ENCODE measurements at regions not wholly inside any gene's neighbourhood (a gene's known extent, or its start where the extent isn't known, plus 50 kb on each side); places are given as distances from the start of the nearest gene placed in this dataset.
"Not testable (repeated sequence)": the region's sequence is repeated elsewhere in the genome, so short reads cannot be mapped to it uniquely, and the experiment has no call there.

DNA sequence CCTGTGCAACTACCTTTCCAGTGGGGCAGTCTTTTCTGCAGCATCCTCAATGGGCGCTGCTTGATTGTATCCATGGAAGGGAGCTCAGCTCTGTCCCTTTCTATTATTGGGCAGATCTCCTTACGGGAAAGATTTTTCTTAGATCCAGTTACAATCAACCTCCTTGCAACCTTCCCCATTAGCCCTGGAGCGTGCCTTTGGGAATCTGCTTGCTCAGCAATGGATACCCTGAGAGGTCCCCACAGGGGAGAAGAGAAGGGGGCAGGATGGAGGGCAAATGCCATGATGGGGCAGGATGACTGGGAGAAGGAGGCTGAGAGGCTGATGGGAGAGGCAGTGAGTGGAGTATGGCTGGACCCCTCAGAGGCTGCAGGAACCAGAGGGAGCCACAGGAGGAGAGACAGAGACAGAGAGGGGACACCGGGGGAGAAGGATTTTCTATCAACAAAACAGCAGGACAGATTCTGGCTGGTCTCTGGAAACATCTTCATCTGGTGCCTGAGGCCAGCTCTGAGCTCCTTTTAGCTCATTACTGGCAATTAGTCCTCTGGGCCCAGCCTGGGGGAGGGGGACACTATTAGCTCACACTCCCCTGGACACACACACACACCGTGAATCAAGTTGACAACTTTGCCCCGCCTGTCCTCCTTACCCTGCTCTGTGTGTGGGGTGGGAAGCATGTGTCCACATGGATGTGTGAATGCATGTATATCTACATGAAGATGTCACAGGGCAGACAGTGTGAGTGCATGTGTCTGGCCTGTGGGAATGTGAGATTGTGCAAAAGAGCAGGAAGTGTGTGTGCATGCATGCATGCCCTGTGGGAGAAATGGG lies 80.8 kb upstream of the PAX2 start:
- no peak for DNase-seq (ENCODE audit: low read depth)

DNA sequence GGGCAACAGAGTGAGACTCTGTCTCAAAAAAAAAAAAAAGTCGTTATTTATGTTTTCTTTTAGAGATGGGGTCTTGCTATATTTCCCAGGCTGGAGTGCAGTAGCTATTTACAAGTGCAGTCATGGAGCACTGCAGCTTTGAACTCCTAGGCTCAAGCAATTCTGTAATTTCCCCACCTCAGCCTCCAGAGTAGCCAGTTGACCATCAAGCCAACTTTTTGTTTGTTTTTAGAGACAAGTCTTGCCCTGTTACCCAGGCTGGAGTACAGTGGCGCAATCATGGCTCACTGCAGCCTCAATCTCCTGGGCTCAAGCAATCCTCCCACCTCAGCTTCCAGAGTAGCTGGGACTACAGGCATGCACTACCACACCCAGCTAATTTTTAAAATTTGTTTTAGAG lies 78.7 kb upstream of the PAX2 start:
- not testable (repeated sequence) for DNase-seq (ENCODE audit: low read depth)

DNA sequence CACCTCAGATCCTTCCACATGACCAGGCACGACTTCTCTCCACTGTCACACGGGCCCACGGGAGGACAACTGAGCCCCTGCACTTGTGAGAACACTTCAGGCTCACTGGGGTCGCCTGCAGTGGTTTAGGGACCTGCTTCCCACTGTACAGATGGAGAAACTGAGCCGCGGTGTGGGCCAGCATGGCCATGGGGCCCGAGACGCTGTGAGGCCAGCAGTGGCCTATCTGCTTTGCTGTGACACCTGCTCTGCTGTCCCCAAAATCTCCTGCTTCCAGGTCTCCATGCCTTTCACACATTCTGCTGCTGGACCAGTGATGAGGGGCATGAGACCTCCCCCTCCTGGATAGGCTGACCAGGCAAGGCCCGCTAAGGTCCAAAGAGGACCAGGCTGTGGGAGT lies 75.8 kb upstream of the PAX2 start:
- DNase-seq (ENCODE audit: low read depth), result no peak

DNA sequence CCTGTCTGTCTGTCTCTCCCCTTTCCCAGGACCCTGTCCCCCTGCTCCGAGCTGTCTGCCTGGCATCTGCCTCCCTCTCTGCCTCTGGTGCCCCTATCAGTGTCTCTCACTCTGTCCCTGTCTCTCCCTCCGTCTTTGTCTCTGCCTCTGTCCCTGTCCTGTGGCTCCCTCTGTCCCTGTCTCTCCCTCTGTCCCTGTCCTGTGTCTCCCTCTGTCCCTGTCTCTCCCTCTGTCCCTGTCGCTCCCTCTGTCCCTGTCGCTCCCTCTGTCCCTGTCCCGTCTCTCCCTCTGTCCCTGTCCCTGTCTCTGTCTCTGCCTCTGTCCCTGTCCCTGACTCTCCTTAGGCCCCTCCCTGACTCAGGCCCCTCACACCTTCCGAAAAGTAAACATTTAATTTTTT lies 75.0 kb upstream of the PAX2 start:
- no peak for DNase-seq (ENCODE audit: low read depth)

DNA sequence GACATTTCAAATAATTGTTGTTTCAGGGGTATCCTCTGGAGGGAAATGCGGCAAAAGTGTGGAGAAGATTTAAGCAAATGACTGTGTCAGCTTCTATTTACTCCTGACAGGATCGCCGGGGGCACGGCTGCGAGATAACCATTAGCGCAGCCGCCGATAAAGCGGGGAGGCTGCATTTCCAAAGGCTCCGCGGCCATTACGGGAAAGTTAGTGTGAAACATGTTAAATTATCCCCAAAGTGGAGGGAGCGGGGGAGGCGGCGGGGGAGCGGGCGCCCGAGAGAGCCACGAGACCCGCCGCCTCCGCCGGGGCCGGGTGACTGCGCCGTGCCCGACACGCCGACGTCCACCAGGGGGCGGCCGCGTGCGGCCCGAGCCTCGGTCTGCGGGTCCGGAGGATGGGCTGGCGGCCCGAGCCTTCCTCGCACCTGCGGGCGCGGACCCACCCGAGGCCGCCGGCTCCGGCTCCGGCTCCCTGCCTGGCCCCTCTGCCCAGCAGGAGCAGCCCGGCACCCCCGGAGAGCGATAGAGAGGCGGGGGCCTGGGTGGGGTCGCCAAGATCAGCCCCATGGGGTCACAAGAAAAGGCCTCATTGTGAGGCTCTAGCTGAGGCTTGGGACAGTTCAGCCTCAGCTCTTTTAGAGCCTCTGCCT lies 74.4 kb upstream of the PAX2 start:
- DNase-seq (ENCODE audit: low read depth), result peak; percentile 54

DNA sequence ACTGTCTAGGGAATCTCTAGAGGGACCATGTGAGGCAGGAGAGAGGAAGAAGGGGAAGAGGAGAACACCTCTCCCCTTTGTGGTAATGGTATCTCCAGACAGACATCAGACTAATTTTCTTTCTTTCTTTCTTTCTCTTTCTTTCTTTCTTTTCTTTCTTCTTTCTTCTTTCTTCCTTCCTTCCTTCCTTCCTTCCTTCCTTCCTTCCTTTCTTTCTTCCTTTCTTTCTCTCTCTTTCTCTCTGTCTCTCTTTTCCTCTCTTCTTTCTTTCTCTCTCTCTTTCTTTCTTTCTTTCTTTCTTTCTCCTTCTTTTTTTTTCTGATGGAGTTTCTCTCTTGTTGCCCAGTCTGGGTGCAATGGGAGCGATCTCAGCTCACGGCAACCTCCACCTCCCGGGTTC lies 73.2 kb upstream of the PAX2 start:
- DNase-seq (ENCODE audit: low read depth), result no peak

DNA sequence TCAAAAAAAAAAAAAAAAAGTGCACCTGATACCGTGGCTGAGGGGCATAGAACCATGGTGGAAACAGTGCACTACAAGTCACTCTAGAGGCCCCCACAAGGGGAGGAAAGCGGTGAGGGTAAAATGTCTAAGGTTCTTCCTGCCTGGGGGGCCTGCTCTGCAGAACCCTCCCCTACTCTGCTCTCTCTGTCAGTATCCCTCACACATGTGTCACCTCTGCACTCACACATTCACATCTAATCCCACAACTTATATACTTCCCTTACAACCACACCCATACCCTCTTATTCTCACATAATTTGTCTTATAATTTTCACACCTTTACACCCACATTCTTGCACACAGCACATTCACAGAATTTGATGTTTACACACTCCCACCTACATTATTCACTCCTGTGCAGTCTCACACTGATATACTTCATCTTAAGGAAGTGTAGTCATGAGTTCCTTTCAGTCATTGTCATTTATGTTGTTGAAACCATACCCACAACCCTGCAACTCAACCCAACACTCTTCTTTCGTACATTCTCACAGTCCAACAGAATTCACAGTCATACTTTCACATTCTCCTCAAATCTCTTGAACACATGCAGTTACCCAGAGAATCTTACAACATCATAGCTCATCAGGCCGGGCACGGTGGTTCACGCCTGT lies 68.0 kb upstream of the PAX2 start:
- no peak for DNase-seq (ENCODE audit: low read depth)

DNA sequence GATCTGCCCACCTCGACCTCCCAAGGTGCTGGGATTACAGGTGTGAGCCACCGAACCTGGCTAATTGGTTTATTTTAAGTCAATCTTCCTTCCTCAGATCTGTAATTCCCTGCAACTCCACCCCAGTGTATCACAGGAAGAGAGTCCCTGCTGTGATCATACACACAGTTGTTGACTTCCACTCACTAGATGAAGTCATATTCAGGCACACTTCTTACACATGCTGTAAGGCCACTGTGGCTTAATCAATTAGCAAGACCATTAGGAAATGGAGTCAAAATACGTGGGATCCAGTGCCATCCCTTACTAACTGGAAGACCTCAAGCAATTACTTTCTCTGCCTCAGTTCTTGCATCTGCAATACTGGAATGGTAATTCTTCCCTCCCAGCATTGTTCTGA lies 66.1 kb upstream of the PAX2 start:
- DNase-seq (ENCODE audit: low read depth), result no peak

DNA sequence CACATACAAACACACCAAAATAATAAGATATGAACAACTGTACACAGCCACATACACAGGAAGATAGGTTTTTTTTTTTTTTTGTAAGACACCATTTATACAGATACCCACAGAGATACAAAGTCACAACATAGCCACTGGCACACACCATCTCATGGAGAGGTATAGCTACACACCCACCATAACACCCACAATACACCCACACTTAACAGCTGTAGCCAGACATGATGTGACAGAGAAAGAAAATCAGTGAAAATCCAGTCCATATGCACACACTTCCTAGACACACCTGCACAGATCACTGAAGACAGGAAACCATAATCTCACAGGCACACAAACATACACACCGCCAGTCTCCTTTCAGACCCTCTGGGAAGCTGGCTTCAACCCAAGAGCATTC lies 62.4 kb upstream of the PAX2 start:
- DNase-seq (ENCODE audit: low read depth), result no peak

DNA sequence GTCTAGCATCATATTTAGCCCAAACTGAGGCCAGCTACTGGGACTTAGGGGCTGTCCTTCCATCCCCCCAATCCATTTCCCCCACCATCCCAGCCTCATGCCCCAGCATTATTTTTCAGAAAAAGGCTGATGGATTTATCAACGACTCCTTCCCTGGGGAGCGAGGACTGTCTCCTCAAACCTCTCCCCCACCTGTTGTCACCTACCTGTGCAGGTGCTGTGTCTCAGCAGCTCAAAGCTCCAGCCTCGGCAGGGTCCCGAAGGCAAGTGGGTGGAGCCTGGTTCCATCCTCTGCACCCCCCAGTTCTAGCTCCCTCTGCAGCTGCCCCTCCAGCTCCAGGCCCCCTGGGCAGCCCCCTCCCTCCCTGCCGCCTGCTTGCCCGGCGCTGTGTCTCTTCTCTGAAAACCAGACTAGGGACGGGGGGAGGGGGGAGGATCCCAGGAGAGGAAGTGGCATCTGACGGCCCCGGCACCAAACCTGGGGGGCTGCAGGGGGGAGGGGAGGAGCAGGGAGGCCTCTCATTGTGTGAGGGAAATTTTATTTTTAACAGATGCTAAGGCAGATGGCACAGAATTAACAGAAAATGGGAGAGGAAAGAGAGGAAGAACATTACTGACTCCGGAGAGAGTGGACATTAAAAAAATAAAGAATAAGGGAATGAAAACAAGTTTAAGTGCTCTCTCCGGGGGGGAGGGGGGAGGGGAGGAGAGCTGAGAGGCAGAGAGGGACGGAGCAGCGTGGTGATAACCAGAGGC lies 61.7 kb upstream of the PAX2 start:
- DNase-seq (ENCODE audit: low read depth), result no peak

DNA sequence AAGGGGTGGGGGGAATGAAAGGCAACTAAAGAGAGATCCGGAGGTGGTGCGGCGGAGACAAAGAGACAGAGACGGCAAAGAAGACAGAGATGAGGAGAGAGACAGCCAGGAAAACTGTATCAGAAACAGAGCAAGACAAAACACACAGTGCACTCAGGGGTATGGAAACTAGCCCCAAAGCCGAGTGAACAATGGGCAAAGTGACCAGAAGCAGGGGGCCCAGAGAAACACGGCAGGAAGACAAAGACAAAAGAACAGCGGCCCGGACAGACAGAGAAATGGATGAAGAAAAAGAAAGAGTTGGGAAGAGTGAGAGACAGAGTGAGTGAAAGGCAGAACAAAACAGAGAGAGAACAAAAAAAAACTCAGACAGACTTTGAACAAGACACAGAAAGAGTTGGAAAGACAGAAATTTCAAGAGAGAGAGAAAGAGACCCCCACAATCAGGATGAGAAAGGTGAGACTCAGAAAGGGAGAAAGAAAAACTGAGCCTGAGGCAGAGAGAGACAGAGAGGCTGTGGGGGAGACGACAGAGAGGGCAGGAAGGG lies 60.6 kb upstream of the PAX2 start:
- no peak for DNase-seq (ENCODE audit: low read depth)

DNA sequence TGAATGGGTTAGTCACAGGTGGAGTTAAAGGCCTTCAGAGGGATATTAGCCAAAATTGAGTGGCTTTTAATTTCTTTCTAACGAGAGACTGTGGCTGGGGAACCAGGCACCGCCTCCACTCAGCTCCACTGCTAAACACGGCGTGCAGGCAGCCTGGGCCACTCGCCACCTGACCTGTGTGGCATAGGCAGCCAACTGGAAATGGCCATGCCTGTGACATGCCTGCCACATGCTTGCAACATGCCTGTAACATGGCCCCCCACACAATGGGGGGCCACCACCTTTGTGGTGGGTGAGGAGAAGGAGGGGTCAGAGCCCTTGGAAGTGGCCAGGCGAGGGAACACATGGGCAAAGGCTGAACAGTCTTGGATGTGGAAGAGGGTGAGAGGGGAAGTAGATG lies 60.1 kb upstream of the PAX2 start:
- DNase-seq (ENCODE audit: low read depth), result no peak

DNA sequence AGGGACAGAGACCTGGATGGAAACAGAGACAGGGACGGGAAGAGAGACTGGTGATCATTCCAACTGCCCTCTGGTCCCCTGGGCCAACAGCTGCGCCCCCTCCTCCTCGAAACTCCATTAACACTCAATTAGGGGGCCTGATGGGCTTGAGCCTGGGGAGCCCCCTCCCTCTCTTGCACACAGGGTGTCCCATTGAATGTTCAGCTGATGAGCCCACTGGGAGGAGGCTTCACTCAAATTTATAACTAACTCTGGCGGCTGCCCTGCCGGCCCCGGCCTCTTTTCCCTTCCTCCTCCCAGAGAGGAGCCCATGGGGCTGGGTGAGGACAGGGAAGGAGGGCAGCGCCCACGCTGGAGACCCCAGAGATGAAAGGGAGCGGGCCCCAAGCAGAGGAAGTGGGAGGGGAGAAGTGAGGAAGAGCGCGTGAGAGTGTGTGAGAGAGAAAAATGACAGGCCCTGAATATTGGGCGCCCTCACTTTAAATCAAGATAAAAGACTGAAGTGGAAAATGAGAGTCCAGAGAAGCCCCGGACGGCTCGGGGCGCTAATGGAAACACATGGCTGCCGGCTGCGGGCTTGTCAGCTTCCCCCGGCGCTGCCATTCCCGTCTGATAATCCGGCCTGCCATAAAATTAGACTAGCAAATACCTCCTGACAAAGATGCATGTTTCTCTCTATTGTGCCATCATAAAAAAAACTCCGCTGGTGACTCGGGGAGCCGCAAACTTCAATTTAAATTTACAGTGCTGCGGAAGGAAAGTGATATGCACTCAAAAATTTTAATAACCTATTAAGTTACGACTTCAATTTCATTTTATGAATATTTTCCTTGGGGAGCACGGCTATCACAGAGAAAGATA lies 58.0 kb upstream of the PAX2 start:
- DNase-seq (ENCODE audit: low read depth), result no peak

DNA sequence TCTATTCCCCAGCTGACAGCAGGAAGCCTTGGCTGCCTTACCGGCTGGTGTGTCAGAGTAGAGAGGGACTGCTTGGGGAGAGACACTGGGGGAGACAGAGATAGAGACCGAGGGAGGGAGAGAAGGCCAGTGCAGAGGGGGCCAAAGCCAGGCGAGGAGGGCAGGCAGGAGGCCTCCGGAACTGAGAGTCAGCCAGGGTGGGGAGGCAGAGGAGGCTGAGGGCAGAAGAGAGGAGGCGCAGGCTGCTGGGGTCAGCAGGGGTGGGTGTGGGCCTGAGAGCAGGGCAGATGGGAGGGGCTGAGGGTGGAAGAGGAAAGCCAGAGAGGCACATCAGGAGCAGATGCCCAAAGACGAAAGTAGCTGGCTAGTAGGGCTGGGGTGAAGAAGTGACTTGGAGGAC lies 57.2 kb upstream of the PAX2 start:
- no peak for DNase-seq (ENCODE audit: low read depth)

DNA sequence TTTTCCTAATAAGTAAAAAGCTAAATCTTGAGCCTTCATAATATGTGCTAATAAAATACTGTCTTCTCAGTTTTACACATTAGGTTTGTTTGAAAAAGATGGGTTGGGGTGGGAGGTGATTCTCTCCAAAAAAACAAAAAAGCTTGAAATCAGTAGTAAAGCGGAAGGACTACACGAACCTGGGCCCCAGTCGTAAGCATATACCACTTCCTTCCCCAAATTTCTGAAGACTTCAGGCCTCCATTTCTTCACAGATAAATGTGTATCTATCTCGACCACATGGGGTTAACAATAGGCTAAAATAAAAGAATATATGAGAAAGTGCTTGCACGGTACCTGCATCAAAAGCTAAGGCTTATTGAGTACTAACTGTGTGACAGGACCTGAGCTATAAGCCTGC lies 51.6 kb upstream of the PAX2 start:
- no peak for DNase-seq (ENCODE audit: low read depth)
